ENCODE measurements at regions not wholly inside any gene's neighbourhood (a gene's known extent, or its start where the extent isn't known, plus 50 kb on each side); places are given as distances from the start of the nearest gene placed in this dataset.
"Not testable (repeated sequence)": the region's sequence is repeated elsewhere in the genome, so short reads cannot be mapped to it uniquely, and the experiment has no call there.

DNA sequence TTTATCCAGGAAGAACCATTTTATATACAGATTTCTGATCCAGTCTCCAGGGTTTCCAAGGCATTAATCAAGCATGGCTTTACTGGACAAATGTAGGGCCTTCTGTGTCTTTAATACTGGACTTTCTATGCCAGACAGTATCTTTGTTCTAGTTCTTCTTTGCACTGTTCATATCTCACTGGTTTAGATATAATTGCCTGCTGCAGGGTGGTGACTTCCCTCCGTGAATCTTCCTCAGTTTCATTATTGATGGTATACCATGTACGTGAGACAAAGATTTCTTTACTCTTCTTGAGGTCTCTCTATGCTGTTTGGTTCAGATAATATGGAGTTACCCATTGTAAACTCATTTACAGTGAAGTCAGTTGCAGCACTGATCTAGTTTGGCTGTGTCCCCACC is 146.5 kb upstream of the NIPA1 start:
- TF ChIP-seq EZH2 (IDR thresholded peaks at IDR 0.05; ENCODE audit: borderline replicate concordance, insufficient read depth, low read depth, low read length, poor library complexity, severe bottlenecking): not testable (repeated sequence)
- TF ChIP-seq, protein P1, sequence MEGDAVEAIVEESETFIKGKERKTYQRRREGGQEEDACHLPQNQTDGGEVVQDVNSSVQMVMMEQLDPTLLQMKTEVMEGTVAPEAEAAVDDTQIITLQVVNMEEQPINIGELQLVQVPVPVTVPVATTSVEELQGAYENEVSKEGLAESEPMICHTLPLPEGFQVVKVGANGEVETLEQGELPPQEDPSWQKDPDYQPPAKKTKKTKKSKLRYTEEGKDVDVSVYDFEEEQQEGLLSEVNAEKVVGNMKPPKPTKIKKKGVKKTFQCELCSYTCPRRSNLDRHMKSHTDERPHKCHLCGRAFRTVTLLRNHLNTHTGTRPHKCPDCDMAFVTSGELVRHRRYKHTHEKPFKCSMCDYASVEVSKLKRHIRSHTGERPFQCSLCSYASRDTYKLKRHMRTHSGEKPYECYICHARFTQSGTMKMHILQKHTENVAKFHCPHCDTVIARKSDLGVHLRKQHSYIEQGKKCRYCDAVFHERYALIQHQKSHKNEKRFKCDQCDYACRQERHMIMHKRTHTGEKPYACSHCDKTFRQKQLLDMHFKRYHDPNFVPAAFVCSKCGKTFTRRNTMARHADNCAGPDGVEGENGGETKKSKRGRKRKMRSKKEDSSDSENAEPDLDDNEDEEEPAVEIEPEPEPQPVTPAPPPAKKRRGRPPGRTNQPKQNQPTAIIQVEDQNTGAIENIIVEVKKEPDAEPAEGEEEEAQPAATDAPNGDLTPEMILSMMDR (IDR thresholded peaks at IDR 0.05): not testable (repeated sequence)
